CD4-positive, alpha-beta T cell (primary cell): ENCODE measurements at regions not wholly inside any gene's neighbourhood (a gene's known extent, or its start where the extent isn't known, plus 50 kb on each side); places are given as distances from the start of the nearest gene placed in this dataset.
"Not testable (repeated sequence)": the region's sequence is repeated elsewhere in the genome, so short reads cannot be mapped to it uniquely, and the experiment has no call there.

ENCODE experiments used
- ATAC-seq: fragments of 200-7000 bp; cut with Tn5 transposase; one replicate; pipeline ENCODE4 v1.10.0; 2022; ENCODE audit warnings: mild to moderate bottlenecking; ENCODE audit not compliant: poor library complexity
- CTCF ChIA-PET: fragments of 350-600 bp; sonication (Branson Sonifier 250); formaldehyde crosslinking; loops from one replicate; lab custom pipeline; 2021; ENCODE audit warnings: antibody characterized with exemption, inconsistent platforms; lab: Charles Lee
- POLR2A ChIA-PET: fragments of 350-600 bp; sonication (Branson Sonifier 250); formaldehyde crosslinking; loops from one replicate; lab custom pipeline; 2021; ENCODE audit warnings: antibody characterized with exemption, inconsistent platforms; lab: Charles Lee
- DNase-seq, 14 experiments: peaks; one replicate each; pipeline ENCODE4 v3.0.0-alpha.2; 2013 to 2020; ENCODE audit warnings: mixed read lengths in 2 of 14
- H3K27ac ChIP-seq, 2 donors: one replicate each; pipeline versions ENCODE4 v1.5.1 to v1.7.0; 2013; ENCODE audit warnings: low read length in 2 of 2, low read depth in 1 of 2, mild to moderate bottlenecking in 1 of 2
- H3K27me3 ChIP-seq, 2 experiments: 1 replicate in 1 of 2; 2 replicates in 1 of 2; pipeline versions ENCODE4 v1.6.1 to v1.7.0; 2013; ENCODE audit warnings: low read length in 2 of 2, control low read depth in 1 of 2, mild to moderate bottlenecking in 1 of 2, moderate library complexity in 1 of 2; ENCODE audit not compliant: insufficient read depth in 2 of 2, control insufficient read depth in 1 of 2
- H3K36me3 ChIP-seq: one replicate; pipeline ENCODE4 v1.6.1; 2013; ENCODE audit warnings: low read length, control low read depth; ENCODE audit not compliant: insufficient read depth
- H3K4me1 ChIP-seq: one replicate; pipeline ENCODE4 v1.6.1; 2013; ENCODE audit warnings: low read length, control low read depth; ENCODE audit not compliant: insufficient read depth
- H3K4me3 ChIP-seq: one replicate; pipeline ENCODE4 v1.5.1; 2013; ENCODE audit warnings: mild to moderate bottlenecking, low read length, moderate library complexity
- H3K9me3 ChIP-seq, 2 experiments: 1 replicate in 1 of 2; 2 replicates in 1 of 2; pipeline versions ENCODE4 v1.6.1 to v1.7.0; 2013; ENCODE audit warnings: low read length in 2 of 2, mild to moderate bottlenecking in 2 of 2, control low read depth in 1 of 2, moderate library complexity in 1 of 2; ENCODE audit not compliant: control insufficient read depth in 1 of 2, insufficient read depth in 1 of 2
- H3K27ac Mint-ChIP-seq: one replicate; pipeline ENCODE4 v1.8.0; 2020; ENCODE audit warnings: mixed read lengths
- H3K27me3 Mint-ChIP-seq: one replicate; pipeline ENCODE4 v1.8.0; 2021; ENCODE audit warnings: mixed read lengths
- H3K36me3 Mint-ChIP-seq: one replicate; pipeline ENCODE4 v1.8.0; 2021; ENCODE audit warnings: low read depth, mixed read lengths
- H3K4me1 Mint-ChIP-seq: one replicate; pipeline ENCODE4 v1.8.0; 2021; ENCODE audit warnings: low read depth, mixed read lengths
- H3K4me3 Mint-ChIP-seq: one replicate; pipeline ENCODE4 v1.8.0; 2020; ENCODE audit warnings: mild to moderate bottlenecking, mixed read lengths
- H3K9me3 Mint-ChIP-seq: one replicate; pipeline ENCODE4 v1.8.0; 2020; ENCODE audit warnings: mixed read lengths
- CTCF ChIP-seq: fragments of 200-600 bp; IDR thresholded peaks from one replicate; pipeline ENCODE4 v1.8.0; 2022; ENCODE audit warnings: antibody characterized with exemption, mild to moderate bottlenecking
- intact Hi-C, 2 experiments: fragments of 100-400 bp; cut with DNase I in 1 of 2; cut with micrococcal nuclease in 1 of 2; formaldehyde crosslinking; loops; one replicate each; pipeline versions ENCODE4 v1.15.1 to v1.9.0; 2023 to 2025; cut with DNase I, micrococcal nuclease

GRCh38 chrX:3540105-3540504 lies 173.3 kb downstream of the PRKX start:
- H3K27ac Mint-ChIP-seq, result no peak overlapping the region
- Histone ChIP-seq H3K9me3 (no peaks in the 10 kb centered on the region), H3K27ac (no peak overlapping the region), H3K27me3 (no peaks in the 10 kb centered on the region), H3K4me1 (no peaks in the 10 kb centered on the region), H3K4me3 (no peak overlapping the region), H3K36me3 (no peaks in the 10 kb centered on the region)
- ATAC-seq (no peak), DNase-seq (no peak)
- no peaks in the 10 kb centered on the region for H3K4me1 Mint-ChIP-seq
- no peak overlapping the region for H3K4me3 Mint-ChIP-seq
- TF ChIP-seq CTCF, result no peak
- H3K27me3 Mint-ChIP-seq, result peaks cover 5% of the 10 kb centered on the region
- ChIA-PET POLR2A (no interaction called here), CTCF (no interaction called here)
- peaks cover 3% of the 10 kb centered on the region for H3K9me3 Mint-ChIP-seq
- no peaks in the 10 kb centered on the region for H3K36me3 Mint-ChIP-seq
- intact Hi-C loops, result no loop called here

GRCh38 chrX:3532581-3533085 lies 180.8 kb downstream of the PRKX start:
- no peaks in the 10 kb centered on the region for H3K9me3 ChIP-seq
- no peaks in the 10 kb centered on the region for H3K4me1 ChIP-seq
- no peak overlapping the region for H3K4me3 ChIP-seq
- H3K27ac ChIP-seq, result no peak overlapping the region
- DNase-seq, result no peak
- no peaks in the 10 kb centered on the region for H3K27me3 ChIP-seq
- ATAC-seq, result no peak
- Mint-ChIP-seq H3K27me3 (peaks cover 8% of the 10 kb centered on the region), H3K4me1 (no peaks in the 10 kb centered on the region), H3K36me3 (no peaks in the 10 kb centered on the region), H3K9me3 (no peaks in the 10 kb centered on the region), H3K27ac (no peak overlapping the region), H3K4me3 (no peak overlapping the region)
- POLR2A ChIA-PET, result no interaction called here
- no peaks in the 10 kb centered on the region for H3K36me3 ChIP-seq
- CTCF ChIA-PET, result interaction anchor here (0.6 kb wide), 1 partner anchor 16 kb away, joined by 3 read pairs; no protein-coding TSS in a partner anchor
- no peak for TF ChIP-seq CTCF
- intact Hi-C loops, result no loop called here

- POLR2A ChIA-PET, H3K36me3 ChIP-seq, H3K4me1 ChIP-seq, DNase-seq, H3K27ac ChIP-seq, H3K9me3 ChIP-seq, CTCF ChIA-PET, H3K4me1 Mint-ChIP-seq, H3K9me3 Mint-ChIP-seq, intact Hi-C loops, H3K27me3 ChIP-seq, H3K4me3 Mint-ChIP-seq, H3K4me3 ChIP-seq, H3K27me3 Mint-ChIP-seq, H3K36me3 Mint-ChIP-seq, H3K27ac Mint-ChIP-seq, ATAC-seq: not testable (repeated sequence)
Observed at GRCh38 chrX:3531435-3531834, 182.0 kb downstream of the PRKX start.

GRCh38 chrX:3529466-3530010 lies 183.1 kb upstream of the MXRA5 start:
- Histone ChIP-seq H3K9me3 (no peaks in the 10 kb centered on the region), H3K4me3 (no peak overlapping the region), H3K36me3 (no peaks in the 10 kb centered on the region), H3K27me3 (no peaks in the 10 kb centered on the region), H3K27ac (no peak overlapping the region), H3K4me1 (no peaks in the 10 kb centered on the region)
- H3K27me3 Mint-ChIP-seq, result peaks cover 8% of the 10 kb centered on the region
- ATAC-seq (no peak), DNase-seq (no peak)
- no peaks in the 10 kb centered on the region for H3K9me3 Mint-ChIP-seq
- no peak overlapping the region for H3K27ac Mint-ChIP-seq
- ChIA-PET POLR2A (no interaction called here), CTCF (no interaction called here)
- no peaks in the 10 kb centered on the region for H3K36me3 Mint-ChIP-seq
- no peak overlapping the region for H3K4me3 Mint-ChIP-seq
- no peak for TF ChIP-seq CTCF
- intact Hi-C loops, result no loop called here
- no peaks in the 10 kb centered on the region for H3K4me1 Mint-ChIP-seq
